GM12892 (cell line): ENCODE measurements at regions not wholly inside any gene's neighbourhood (a gene's known extent, or its start where the extent isn't known, plus 50 kb on each side); places are given as distances from the start of the nearest gene placed in this dataset.

ENCODE experiments used
- POLR2A ChIP-seq: IDR thresholded peaks from 2 replicates; pipeline ENCODE4 v1.6.1; 2011; ENCODE audit warnings: low read depth, low read length, control low read depth
- POLR2AphosphoS5 ChIP-seq: IDR thresholded peaks from 2 replicates; pipeline ENCODE4 v1.6.1; 2011; ENCODE audit warnings: low read depth, low read length, control low read depth

- TF ChIP-seq POLR2A (no peak), POLR2AphosphoS5 (no peak)
These were observed 186.5 kb downstream of the HIPK3 start for GRCh38 chr11:33443684-33444083.
